GM12892 (cell line): ENCODE measurements at regions not wholly inside any gene's neighbourhood (a gene's known extent, or its start where the extent isn't known, plus 50 kb on each side); places are given as distances from the start of the nearest gene placed in this dataset.

Experiments
- DNase-seq: peaks from one replicate; pipeline ENCODE4 v3.0.0; 2011; ENCODE audit not compliant: insufficient read length
- FAIRE-seq: peaks from 2 replicates; lab custom pipeline; 2011; peaks lifted over from hg19 to GRCh38; lab: Jason Lieb, UNC
- POLR2A ChIP-seq: IDR thresholded peaks from 2 replicates; pipeline ENCODE4 v1.6.1; 2011; ENCODE audit warnings: low read depth, low read length, control low read depth
- POLR2AphosphoS5 ChIP-seq: IDR thresholded peaks from 2 replicates; pipeline ENCODE4 v1.6.1; 2011; ENCODE audit warnings: low read depth, low read length, control low read depth
- TAF1 ChIP-seq: IDR thresholded peaks from 2 replicates; pipeline ENCODE4 v1.6.1; 2011; ENCODE audit warnings: low read depth, mild to moderate bottlenecking, control low read depth, low read length, borderline replicate concordance

- TF ChIP-seq POLR2A (no peak), TAF1 (no peak), POLR2AphosphoS5 (no peak)
- FAIRE-seq: peak; percentile 17
- no peak for DNase-seq
Measured at GRCh38 chr1:81305997-81306452, 494.7 kb upstream of the ADGRL2 start.

- no peak for DNase-seq
- FAIRE-seq: no peak
- TF ChIP-seq POLR2AphosphoS5 (no peak), TAF1 (no peak), POLR2A (no peak)
Measured at GRCh38 chr1:81304187-81304586, 496.5 kb upstream of the ADGRL2 start.

GRCh38 chr1:81299892-81300291 is 500.8 kb upstream of the ADGRL2 start:
- TF ChIP-seq POLR2AphosphoS5 (no peak), TAF1 (no peak), POLR2A (no peak)
- FAIRE-seq (no peak), DNase-seq (no peak)

GRCh38 chr1:81298266-81298665 is 502.5 kb upstream of the ADGRL2 start:
- no peak for DNase-seq
- FAIRE-seq: no peak
- TF ChIP-seq POLR2A (no peak), POLR2AphosphoS5 (no peak)

- no peak for DNase-seq
- FAIRE-seq: no peak
- TF ChIP-seq POLR2A (no peak), TAF1 (no peak), POLR2AphosphoS5 (no peak)
Measured at GRCh38 chr1:81296601-81297000, 504.1 kb upstream of the ADGRL2 start.

- FAIRE-seq (no peak), DNase-seq (no peak)
- TF ChIP-seq POLR2AphosphoS5 (no peak), TAF1 (no peak), POLR2A (no peak)
Measured at GRCh38 chr1:81290326-81290725, 510.4 kb upstream of the ADGRL2 start.

- TF ChIP-seq POLR2AphosphoS5: no peak
- TF ChIP-seq POLR2A: no peak
- TF ChIP-seq TAF1: no peak
- DNase-seq: no peak
- no peak for FAIRE-seq
Measured at GRCh38 chr1:81288689-81289088, 512.0 kb upstream of the ADGRL2 start.

- DNase-seq (no peak), FAIRE-seq (no peak)
- no peak for TF ChIP-seq POLR2AphosphoS5
- TF ChIP-seq TAF1: no peak
- TF ChIP-seq POLR2A: no peak
Measured at GRCh38 chr1:81287411-81288080, 513.2 kb upstream of the ADGRL2 start.

GRCh38 chr1:81270051-81270450 is 530.7 kb upstream of the ADGRL2 start:
- no peak for DNase-seq
- FAIRE-seq: no peak
- TF ChIP-seq POLR2AphosphoS5: no peak
- no peak for TF ChIP-seq TAF1
- no peak for TF ChIP-seq POLR2A

GRCh38 chr1:81264976-81265375 is 535.8 kb upstream of the ADGRL2 start:
- FAIRE-seq: no peak
- no peak for TF ChIP-seq POLR2A
- TF ChIP-seq TAF1: no peak
- TF ChIP-seq POLR2AphosphoS5: no peak
- no peak for DNase-seq

GRCh38 chr1:81259625-81260411 is 540.9 kb upstream of the ADGRL2 start:
- TF ChIP-seq TAF1 (no peak), POLR2AphosphoS5 (no peak), POLR2A (no peak)
- FAIRE-seq: no peak
- DNase-seq: no peak

GRCh38 chr1:81254560-81254959 is 546.2 kb upstream of the ADGRL2 start:
- no peak for FAIRE-seq
- TF ChIP-seq POLR2A: no peak
- TF ChIP-seq POLR2AphosphoS5: no peak
- no peak for TF ChIP-seq TAF1
- DNase-seq: no peak
